Ovary (tissue), 7 donors: ENCODE measurements at regions not wholly inside any gene's neighbourhood (a gene's known extent, or its start where the extent isn't known, plus 50 kb on each side); places are given as distances from the start of the nearest gene placed in this dataset.

Experiments used
- DNase-seq, 5 donors: peaks; one replicate each; pipeline ENCODE4 v3.0.0-alpha.2; 2019 to 2020
- H3K27ac ChIP-seq, 2 donors: fragments of 200-600 bp; one replicate each; pipeline versions ENCODE4 v1.5.1 to v1.8.0; 2019 to 2022
- H3K27me3 ChIP-seq: fragments of 200-600 bp; one replicate; pipeline ENCODE4 v1.8.0; 2022
- H3K36me3 ChIP-seq: fragments of 200-600 bp; sonication (generic); one replicate; pipeline ENCODE4 v1.5.1; 2019
- H3K4me1 ChIP-seq: one replicate; pipeline ENCODE4 v1.8.1; 2013; ENCODE audit warnings: mild to moderate bottlenecking, moderate library complexity; ENCODE audit not compliant: insufficient read depth
- H3K4me3 ChIP-seq: fragments of 200-600 bp; sonication (generic); one replicate; pipeline ENCODE4 v1.5.1; 2017
- H3K9me3 ChIP-seq, 2 donors: fragments of 200-600 bp in 1 of 2; sonication (generic) in 1 of 2; one replicate each; pipeline versions ENCODE4 v1.5.1 to v1.8.1; 2013 to 2019; ENCODE audit warnings: mild to moderate bottlenecking in 1 of 2, moderate library complexity in 1 of 2
- CTCF ChIP-seq, 3 donors: fragments of 450-650 bp in 2 of 3; fragments of 200-600 bp in 1 of 3; IDR thresholded peaks; one replicate each; pipeline versions ENCODE4 v1.5.1 to v1.8.0; 2016 to 2022; ENCODE audit warnings: antibody characterized with exemption in 3 of 3, mild to moderate bottlenecking in 1 of 3
- EP300 ChIP-seq: sonication (generic); formaldehyde crosslinking; IDR thresholded peaks from one replicate; pipeline ENCODE4 v1.6.1; 2017; ENCODE audit warnings: antibody characterized with exemption
- POLR2A ChIP-seq: fragments of 450-650 bp; IDR thresholded peaks from one replicate; pipeline ENCODE4 v1.6.1; 2017; ENCODE audit warnings: antibody characterized with exemption, mild to moderate bottlenecking, moderate library complexity
- WGBS, 3 donors: extraction: QIAGEN DNeasy Blood & Tissue Kit in 1 of 3; methylation state at CpG; one replicate each; pipeline versions ENCODE4 v1.1.5 to v1.1.7; 2013 to 2017; 5-methylcytosine and 5-hydroxymethylcytosine counted together
- intact Hi-C, 4 donors: fragments of 100-400 bp; cut with DNase I; formaldehyde crosslinking; loops; one replicate each; pipeline versions ENCODE4 v1.11.0 to v1.15.1; 2022 to 2023
- donor health status: DM: no; HTN: no; CAD: no; lungs with moderate emphysema.
- donor health status: DM: no; HTN: no; CAD: no.
- donor health status: Bipolar disorder and iron deficiency.
- donor health status: DM: no; HTN: no; CAD: no.
- donor health status: DM: yes; HTN: yes; CAD: no.

GRCh38 chr4:165548702-165549101, 169.9 kb downstream of the CPE start:
- H3K36me3 ChIP-seq: no peaks in the 10 kb centered on the region
- no peak overlapping the region for H3K4me3 ChIP-seq
- no peaks in the 10 kb centered on the region for H3K4me1 ChIP-seq
- no peaks in the 10 kb centered on the region for H3K9me3 ChIP-seq
- intact Hi-C loops: no loop called here
- H3K27ac ChIP-seq: no peak overlapping the region
- 54 to 80% (median 68%) methylated on average over 2 of the region's 2 CpGs for WGBS, 3 donors
- no peak for DNase-seq
- TF ChIP-seq EP300: no peak
- TF ChIP-seq POLR2A: no peak
- no peak for TF ChIP-seq CTCF (IDR thresholded peaks at IDR 0.05)
- no peaks in the 10 kb centered on the region for H3K27me3 ChIP-seq

GRCh38 chr4:165553221-165553810, 174.5 kb downstream of the CPE start:
- H3K9me3 ChIP-seq: no peaks in the 10 kb centered on the region
- WGBS, 3 donors: 77 to 87% (median 78%) methylated on average over 2 of the region's 2 CpGs
- intact Hi-C loops: no loop called here
- H3K4me3 ChIP-seq: no peak overlapping the region
- TF ChIP-seq EP300 (no peak), CTCF (IDR thresholded peaks at IDR 0.05) (no peak), POLR2A (no peak)
- no peaks in the 10 kb centered on the region for H3K36me3 ChIP-seq
- H3K4me1 ChIP-seq: no peaks in the 10 kb centered on the region
- no peak overlapping the region for H3K27ac ChIP-seq
- no peaks in the 10 kb centered on the region for H3K27me3 ChIP-seq
- no peak for DNase-seq

GRCh38 chr4:165555302-165555701, 176.5 kb downstream of the CPE start:
- intact Hi-C loops: no loop called here
- WGBS, 3 donors: 42 to 62% (median 48%) methylated on average over 5 of the region's 5 CpGs

GRCh38 chr4:165556383-165556782, 177.6 kb downstream of the CPE start:
- no peak for DNase-seq
- 49 to 67% (median 62%) methylated on average over 1 of the region's 1 CpG for WGBS, 3 donors
- H3K36me3 ChIP-seq: no peaks in the 10 kb centered on the region
- no peaks in the 10 kb centered on the region for H3K27me3 ChIP-seq
- H3K9me3 ChIP-seq: no peaks in the 10 kb centered on the region
- intact Hi-C loops: no loop called here
- H3K27ac ChIP-seq: no peak overlapping the region
- no peak overlapping the region for H3K4me3 ChIP-seq
- TF ChIP-seq EP300 (no peak), POLR2A (no peak), CTCF (IDR thresholded peaks at IDR 0.05) (no peak)
- H3K4me1 ChIP-seq: no peaks in the 10 kb centered on the region

More at GRCh38 chr4:165555302-165555701, 176.5 kb downstream of the CPE start:
- TF ChIP-seq POLR2A (no peak), CTCF (IDR thresholded peaks at IDR 0.05) (no peak), EP300 (no peak)
- Histone ChIP-seq H3K4me1 (no peaks in the 10 kb centered on the region), H3K9me3 (no peaks in the 10 kb centered on the region), H3K27ac (no peak overlapping the region), H3K4me3 (no peak overlapping the region), H3K36me3 (no peaks in the 10 kb centered on the region), H3K27me3 (no peaks in the 10 kb centered on the region)
- DNase-seq: no peak
